Mucosa of stomach (tissue), 1 donor: ENCODE measurements at regions not wholly inside any gene's neighbourhood (a gene's known extent, or its start where the extent isn't known, plus 50 kb on each side); places are given as distances from the start of the nearest gene placed in this dataset.
A peak's percentile ranks its signal among the peaks of the same experiment; 100 is the strongest.
"Not testable (repeated sequence)": the region's sequence is repeated elsewhere in the genome, so short reads cannot be mapped to it uniquely, and the experiment has no call there.

Experiments used
- H3K27me3 ChIP-seq: one replicate; pipeline ENCODE4 v1.7.0; 2013; ENCODE audit warnings: mild to moderate bottlenecking, low read length; ENCODE audit not compliant: control insufficient read depth, insufficient read depth
- H3K36me3 ChIP-seq: one replicate; pipeline ENCODE4 v1.7.0; 2013; ENCODE audit warnings: low read length; ENCODE audit not compliant: control insufficient read depth, insufficient read depth
- H3K4me1 ChIP-seq: one replicate; pipeline ENCODE4 v1.7.0; 2013; ENCODE audit warnings: mild to moderate bottlenecking, low read length; ENCODE audit not compliant: control insufficient read depth, insufficient read depth
- H3K4me3 ChIP-seq: one replicate; pipeline ENCODE4 v1.7.0; 2013; ENCODE audit warnings: low read length
- H3K9ac ChIP-seq: one replicate; pipeline ENCODE4 v1.7.0; 2013; ENCODE audit warnings: mild to moderate bottlenecking, low read length, moderate library complexity
- H3K9me3 ChIP-seq: one replicate; pipeline ENCODE4 v1.7.0; 2013; ENCODE audit warnings: mild to moderate bottlenecking, low read length, moderate library complexity; ENCODE audit not compliant: control insufficient read depth
- donor health status: Pancreatic carcinoma.

DNA sequence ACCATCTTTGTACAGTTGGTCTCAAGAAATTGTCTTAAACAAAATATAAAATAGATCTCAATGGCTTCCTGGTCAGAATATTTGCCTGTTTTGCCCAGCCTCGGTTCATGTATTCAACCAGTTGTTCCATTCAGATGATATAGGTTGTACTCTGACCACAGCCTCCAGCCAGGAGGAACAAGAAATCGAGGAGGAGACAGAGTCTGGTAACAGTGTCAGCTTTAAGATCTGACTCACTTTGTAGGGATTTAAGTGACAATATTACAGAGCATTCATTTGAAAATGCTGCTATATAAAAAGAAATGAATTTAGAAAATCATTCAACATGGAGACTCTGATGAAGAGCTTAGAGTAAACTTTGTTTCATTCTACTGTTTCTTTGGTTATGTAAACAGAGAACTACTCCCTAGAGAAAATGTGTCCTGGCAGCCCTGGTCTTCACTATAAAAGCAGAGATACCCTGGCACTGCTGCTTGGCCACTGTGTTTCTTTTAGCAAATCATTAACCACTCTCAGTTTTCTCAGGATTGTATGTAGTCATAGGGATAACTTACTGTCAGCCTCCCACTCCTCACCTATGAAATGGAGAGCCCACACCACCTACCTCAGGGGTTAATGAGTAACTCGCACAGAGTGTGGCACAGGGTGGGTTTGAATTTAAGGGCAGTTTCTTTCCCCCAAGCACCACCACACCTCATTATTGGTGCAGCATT, 53.5 kb downstream of the PAGE2 start:
- Histone ChIP-seq H3K27me3 (no peaks in the 10 kb centered on the region), H3K36me3 (no peaks in the 10 kb centered on the region), H3K9me3 (no peaks in the 10 kb centered on the region), H3K4me1 (no peaks in the 10 kb centered on the region), H3K9ac (no peak overlapping the region), H3K4me3 (no peak overlapping the region)

DNA sequence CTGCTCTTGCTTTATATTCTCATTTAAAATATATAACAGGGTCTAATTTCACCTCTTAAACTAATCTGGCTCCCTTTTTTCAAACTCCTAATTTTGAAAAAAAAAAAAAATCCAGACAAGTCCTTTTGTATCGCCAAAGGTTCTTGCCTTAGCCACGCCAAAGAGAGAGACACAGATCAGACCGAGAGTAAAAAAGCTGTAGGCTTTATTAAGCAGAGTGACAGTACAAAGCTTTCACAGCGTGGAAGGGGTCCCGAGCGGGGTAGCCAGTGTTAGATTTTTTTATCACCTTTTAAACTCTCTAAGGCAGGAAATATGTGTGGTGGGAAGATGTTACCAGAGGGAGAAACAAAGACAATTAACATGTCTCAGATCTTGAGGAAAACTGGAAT, 54.1 kb downstream of the PAGE2 start:
- Histone ChIP-seq H3K36me3 (no peaks in the 10 kb centered on the region), H3K9ac (no peak overlapping the region), H3K4me1 (no peaks in the 10 kb centered on the region), H3K27me3 (no peaks in the 10 kb centered on the region), H3K9me3 (no peaks in the 10 kb centered on the region), H3K4me3 (no peak overlapping the region)

DNA sequence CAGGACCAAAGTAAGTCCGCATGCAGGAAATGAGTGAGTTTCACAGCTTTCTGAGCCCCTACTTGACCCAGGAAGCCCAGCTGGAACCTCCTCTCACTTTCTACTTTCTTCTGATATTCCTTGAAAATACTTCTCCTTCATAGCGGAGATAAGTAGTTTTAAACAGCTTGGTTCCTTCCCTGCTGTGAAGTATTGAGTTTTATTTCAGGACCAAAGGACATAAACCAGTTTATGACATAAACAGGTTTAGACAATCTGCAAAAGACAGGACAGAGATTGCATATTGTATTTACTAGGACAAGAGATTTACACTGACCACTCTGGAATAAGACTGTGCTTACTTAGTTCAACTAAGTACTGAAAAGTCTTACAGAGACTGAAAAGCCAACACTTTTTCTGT, 54.8 kb downstream of the PAGE2 start:
- Histone ChIP-seq H3K27me3 (no peaks in the 10 kb centered on the region), H3K36me3 (no peaks in the 10 kb centered on the region), H3K9me3 (no peaks in the 10 kb centered on the region), H3K4me1 (no peaks in the 10 kb centered on the region), H3K9ac (no peak overlapping the region), H3K4me3 (no peak overlapping the region)

DNA sequence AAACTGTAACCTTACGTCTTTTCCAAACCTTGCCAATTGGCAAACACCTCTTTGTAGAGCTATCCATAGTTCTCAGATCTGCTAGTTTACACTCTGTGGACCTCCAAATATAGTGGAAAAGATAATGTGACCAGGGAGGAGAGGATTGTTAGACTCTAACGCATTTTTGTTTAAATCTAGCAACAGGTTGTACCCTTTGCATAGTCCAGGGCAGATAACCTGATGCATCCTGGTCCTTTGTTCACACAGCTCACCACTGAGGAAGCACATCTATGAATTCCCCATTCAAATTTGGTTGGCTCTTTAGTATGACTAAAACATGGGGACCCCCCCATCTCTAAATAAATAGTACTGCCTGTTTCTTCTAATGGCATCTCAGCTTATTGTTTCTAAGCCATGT, 55.9 kb downstream of the PAGE2 start:
- no peaks in the 10 kb centered on the region for H3K36me3 ChIP-seq
- H3K27me3 ChIP-seq = no peaks in the 10 kb centered on the region
- H3K9me3 ChIP-seq = no peaks in the 10 kb centered on the region
- H3K9ac ChIP-seq = no peak overlapping the region
- H3K4me3 ChIP-seq = no peak overlapping the region
- H3K4me1 ChIP-seq = no peaks in the 10 kb centered on the region

DNA sequence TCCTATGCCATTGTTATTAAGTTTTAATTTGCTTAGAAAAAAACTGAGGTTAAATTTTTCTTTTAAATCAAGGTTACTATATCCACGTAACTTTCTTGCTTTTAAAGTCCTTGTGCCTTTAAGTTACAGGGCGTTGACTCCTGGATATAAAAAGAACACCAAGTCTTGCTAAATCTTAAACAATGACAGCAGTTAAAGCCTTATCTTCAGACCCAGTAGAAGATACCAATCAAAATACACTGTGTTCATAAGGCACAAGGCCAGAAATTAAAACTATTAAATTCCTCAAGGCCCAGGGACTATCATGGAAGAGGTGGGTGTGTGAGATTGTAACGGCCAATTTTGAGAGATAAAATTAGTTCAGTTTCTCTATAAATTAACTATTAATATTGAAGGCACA, 60.4 kb downstream of the PAGE2 start:
- no peaks in the 10 kb centered on the region for H3K27me3 ChIP-seq
- H3K4me1 ChIP-seq = no peaks in the 10 kb centered on the region
- no peaks in the 10 kb centered on the region for H3K36me3 ChIP-seq
- no peaks in the 10 kb centered on the region for H3K9me3 ChIP-seq
- H3K4me3 ChIP-seq = no peak overlapping the region
- no peak overlapping the region for H3K9ac ChIP-seq

DNA sequence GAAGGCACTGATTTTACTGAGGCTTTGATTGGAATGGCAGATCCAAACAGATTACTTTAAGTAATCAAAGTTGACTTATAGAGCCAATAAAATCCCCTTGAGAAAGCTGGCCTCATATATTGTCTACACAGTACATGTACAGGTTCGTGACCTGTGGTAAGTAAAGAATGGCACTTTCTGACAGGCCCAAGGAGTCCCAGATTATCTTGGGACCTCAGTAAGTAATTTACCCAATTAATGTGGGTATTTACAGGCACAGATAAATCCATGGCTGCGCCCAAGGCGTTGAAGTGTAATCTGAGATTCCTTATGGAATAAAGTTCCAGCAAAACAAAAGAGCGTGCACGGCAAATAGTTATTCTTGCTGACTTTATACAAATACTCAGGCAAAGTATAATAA, 62.4 kb downstream of the PAGE2 start:
- no peaks in the 10 kb centered on the region for H3K4me1 ChIP-seq
- no peaks in the 10 kb centered on the region for H3K27me3 ChIP-seq
- H3K9me3 ChIP-seq = no peaks in the 10 kb centered on the region
- no peak overlapping the region for H3K4me3 ChIP-seq
- no peaks in the 10 kb centered on the region for H3K36me3 ChIP-seq
- H3K9ac ChIP-seq = no peak overlapping the region

DNA sequence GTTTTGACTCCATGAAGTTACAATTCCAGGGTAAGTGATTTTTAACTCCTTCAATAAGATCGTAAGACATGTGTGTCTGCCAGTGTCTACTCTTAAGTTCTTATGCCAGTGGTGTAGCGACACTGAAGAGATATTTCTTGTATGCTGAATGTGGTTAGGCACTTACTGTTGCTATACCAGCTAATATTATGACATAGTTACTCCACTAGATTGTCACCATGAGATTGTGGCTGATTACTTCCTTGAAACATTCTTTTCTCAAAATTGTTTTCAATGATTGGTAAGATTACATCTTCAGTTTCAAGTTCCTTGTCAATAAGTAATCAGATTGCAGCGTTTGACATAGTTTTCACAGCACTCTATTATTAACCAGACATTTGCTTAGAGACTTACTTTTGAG, 60.6 kb upstream of the PAGE5 start:
- Histone ChIP-seq H3K36me3 (no peaks in the 10 kb centered on the region), H3K9ac (no peak overlapping the region), H3K4me1 (no peaks in the 10 kb centered on the region), H3K4me3 (no peak overlapping the region), H3K9me3 (no peaks in the 10 kb centered on the region), H3K27me3 (no peaks in the 10 kb centered on the region)

DNA sequence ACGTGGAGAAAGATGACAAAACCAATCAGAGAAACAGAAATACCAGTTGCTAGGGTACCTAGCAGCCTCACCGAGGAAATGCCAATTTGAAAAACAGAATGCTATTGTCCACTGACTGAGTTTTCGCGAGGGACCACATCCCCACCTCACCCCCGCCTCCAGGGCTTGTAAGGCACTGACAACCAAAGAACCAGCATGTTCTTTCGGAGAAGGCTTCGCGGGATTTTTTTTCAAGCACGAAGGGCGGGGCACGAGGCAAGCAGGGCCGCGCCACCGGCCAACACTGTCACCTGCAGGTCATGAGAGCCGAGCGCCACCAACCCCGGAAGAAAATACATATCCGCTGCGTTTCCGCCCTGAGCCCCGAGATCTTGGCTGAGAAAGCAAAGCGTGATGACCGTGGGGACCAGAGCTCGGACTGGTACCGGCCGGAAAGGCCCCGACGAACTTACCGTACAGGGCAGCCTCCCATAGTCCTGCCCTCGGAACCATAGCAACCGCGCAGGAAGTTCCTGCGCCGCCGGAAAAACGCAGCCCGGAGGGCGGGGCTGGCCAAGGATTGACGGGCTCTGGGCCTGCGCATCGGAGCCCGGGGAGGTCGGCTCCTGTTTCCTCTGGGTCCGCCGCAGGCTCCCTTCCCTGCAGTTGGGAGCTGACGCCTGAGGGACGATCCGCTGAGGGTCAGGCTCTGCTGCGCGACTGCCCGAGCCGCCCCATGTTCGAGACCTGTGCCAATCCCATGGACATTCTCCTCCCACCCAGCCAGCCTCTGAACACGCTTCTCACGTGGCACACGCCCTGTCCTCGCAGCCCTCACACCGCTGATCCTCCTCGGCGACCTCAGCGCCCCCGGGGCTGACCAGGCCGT, 59.2 kb upstream of the PAGE5 start:
- Histone ChIP-seq H3K4me1 (no peaks in the 10 kb centered on the region), H3K9ac (peak overlapping the region; percentile 64), H3K4me3 (peak overlapping the region; percentile 63), H3K27me3 (no peaks in the 10 kb centered on the region), H3K9me3 (no peaks in the 10 kb centered on the region), H3K36me3 (no peaks in the 10 kb centered on the region)

DNA sequence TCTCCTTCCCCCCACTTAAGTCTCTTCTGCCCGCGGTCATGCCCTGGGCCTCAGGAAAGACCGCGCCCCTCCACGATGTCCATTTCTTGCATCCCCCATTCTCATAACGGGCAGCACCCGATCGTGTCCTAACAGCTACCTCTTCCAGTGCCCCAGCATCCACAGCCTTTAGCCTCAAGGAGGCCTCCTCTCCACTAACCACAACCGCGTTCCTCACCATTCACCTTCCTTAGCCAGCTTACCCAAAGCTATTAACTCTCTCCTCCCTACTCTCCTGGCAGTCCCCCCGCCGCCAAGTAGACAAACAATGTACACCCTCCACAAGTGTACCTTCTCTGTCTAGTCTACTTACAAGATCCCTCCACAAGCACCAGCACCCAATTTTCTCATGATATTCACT, 58.6 kb upstream of the PAGE5 start:
- Histone ChIP-seq H3K9ac (peak overlapping the region; percentile 64), H3K27me3 (no peaks in the 10 kb centered on the region), H3K4me3 (peak overlapping the region; percentile 63), H3K36me3 (no peaks in the 10 kb centered on the region), H3K4me1 (no peaks in the 10 kb centered on the region), H3K9me3 (no peaks in the 10 kb centered on the region)

DNA sequence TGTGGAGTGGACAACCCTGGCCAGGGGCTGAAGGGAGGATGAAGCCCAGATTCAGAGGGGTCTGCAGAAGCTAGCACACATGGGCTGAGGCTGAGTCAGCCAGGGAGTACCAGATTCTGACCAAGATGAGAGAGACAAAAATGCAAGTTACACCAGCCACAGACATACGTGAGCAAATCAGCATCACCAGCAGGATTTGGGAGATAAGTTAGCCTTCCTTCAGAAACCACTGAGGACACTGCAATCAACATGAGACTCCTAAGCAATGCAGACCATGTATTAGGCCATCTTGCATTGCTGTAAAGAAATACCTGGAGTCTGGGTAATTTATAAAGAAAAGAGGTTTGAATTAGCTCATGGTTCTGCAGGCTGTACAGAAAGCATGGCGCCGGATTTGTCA, 57.0 kb upstream of the PAGE5 start:
- no peaks in the 10 kb centered on the region for H3K36me3 ChIP-seq
- H3K4me3 ChIP-seq = no peak overlapping the region
- no peaks in the 10 kb centered on the region for H3K4me1 ChIP-seq
- no peaks in the 10 kb centered on the region for H3K27me3 ChIP-seq
- no peaks in the 10 kb centered on the region for H3K9me3 ChIP-seq
- H3K9ac ChIP-seq = no peak overlapping the region

DNA sequence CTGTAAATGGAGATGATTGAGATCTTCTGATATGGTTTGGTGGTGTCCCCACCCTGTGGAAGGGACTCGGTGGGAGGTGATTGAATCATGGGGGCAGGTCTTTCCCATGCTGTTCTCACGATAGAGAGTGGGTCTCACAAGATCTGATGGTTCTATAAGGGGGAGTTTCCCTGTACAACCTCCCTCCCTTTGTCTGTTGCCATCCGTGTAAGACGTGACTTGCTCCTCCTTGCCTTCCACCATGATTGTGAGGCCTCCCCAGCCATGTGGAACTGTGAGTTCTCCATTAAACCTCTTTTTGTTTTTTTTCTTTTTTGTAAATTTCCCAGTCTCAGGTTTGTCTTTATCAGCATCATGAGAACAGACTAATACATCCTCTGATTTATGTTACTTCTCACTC, 55.1 kb upstream of the PAGE5 start:
- not testable (repeated sequence) for H3K4me3 ChIP-seq, H3K27me3 ChIP-seq, H3K9me3 ChIP-seq, H3K36me3 ChIP-seq, H3K9ac ChIP-seq, H3K4me1 ChIP-seq

DNA sequence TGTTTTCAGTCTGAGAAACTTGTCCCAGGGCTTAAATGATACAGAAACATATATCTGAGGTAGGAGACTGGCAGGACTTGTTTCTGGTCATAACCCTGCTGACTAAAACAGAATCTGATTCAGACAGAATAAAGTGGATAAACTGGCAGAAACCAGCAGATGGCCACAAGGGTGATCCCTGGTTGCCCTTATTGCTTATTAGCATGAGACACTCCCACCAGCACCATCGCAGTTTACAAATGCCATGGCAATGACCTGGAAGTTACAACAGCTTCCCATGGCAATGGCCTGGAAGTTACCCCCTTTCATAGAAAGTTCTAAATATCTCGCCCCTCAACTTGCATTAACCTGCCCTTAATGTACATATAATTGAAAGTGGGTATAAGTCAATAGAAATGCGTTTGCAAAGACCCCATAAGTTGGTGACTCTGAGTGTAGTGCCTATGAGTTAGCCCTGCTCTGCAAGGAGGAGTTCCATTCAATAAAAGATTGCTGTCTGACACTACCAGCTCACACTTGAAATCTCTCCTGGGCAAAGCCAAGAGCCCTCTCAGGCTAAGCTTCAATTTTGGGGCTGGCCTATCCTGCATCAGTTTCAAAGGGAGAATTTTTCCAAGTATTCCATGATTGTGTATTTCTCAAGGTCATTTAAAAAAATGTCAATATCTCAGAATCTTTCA, 52.9 kb upstream of the PAGE5 start:
- Histone ChIP-seq H3K27me3 (no peaks in the 10 kb centered on the region), H3K4me1 (no peaks in the 10 kb centered on the region), H3K4me3 (no peak overlapping the region), H3K9ac (no peak overlapping the region), H3K36me3 (no peaks in the 10 kb centered on the region), H3K9me3 (no peaks in the 10 kb centered on the region)
